Loucy (cell line): ENCODE measurements at regions not wholly inside any gene's neighbourhood (a gene's known extent, or its start where the extent isn't known, plus 50 kb on each side); places are given as distances from the start of the nearest gene placed in this dataset.

Experiments
- CTCF ChIP-seq: fragments of 200-600 bp; sonication (generic); conservative IDR thresholded peaks from 2 replicates; pipeline ENCODE4 v1.5.1; 2014; ENCODE audit warnings: mild to moderate bottlenecking, antibody characterized with exemption, low read length
- EZH2phosphoT487 ChIP-seq: fragments of 200-600 bp; IDR thresholded peaks from 2 replicates; pipeline ENCODE4 v1.6.1; 2018; ENCODE audit warnings: antibody characterized with exemption, mild to moderate bottlenecking, moderate library complexity, borderline replicate concordance

DNA sequence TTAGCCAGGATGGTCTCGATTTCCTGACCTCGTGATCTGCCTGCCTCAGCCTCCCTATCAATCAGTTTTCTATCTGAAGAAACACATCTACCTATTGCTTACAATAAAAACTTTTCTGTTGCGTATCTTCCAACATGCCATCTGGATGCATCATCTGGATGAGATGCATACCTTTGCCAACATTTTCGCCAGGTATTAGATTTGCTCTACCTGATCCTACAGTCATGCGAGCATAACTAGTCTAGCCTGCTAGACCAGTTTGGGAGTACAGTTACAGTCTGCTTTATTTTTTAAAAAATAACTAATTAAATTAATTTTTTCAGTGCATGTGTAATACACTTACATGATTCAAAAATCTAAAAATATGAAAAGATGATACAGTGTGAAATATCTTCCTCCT, 334.0 kb upstream of the MEX3C start:
- TF ChIP-seq CTCF: no peak
- no peak for TF ChIP-seq EZH2phosphoT487
